Gastrocnemius medialis (tissue), 4 donors: ENCODE measurements at regions not wholly inside any gene's neighbourhood (a gene's known extent, or its start where the extent isn't known, plus 50 kb on each side); places are given as distances from the start of the nearest gene placed in this dataset.

ENCODE experiments used
- ATAC-seq, 2 donors: fragments of 150-250 bp; one replicate each; pipeline ENCODE4 v1.9.1; 2016
- DNase-seq, 2 donors: peaks; one replicate each; pipeline ENCODE4 v3.0.0-alpha.2; 2019
- H3K27ac ChIP-seq, 4 donors: fragments of 200-600 bp; sonication (generic); 1 replicate in 1 of 4; 2 replicates in 3 of 4; pipeline ENCODE4 v1.5.1; 2016 to 2018; ENCODE audit warnings: mild to moderate bottlenecking in 2 of 4, moderate library complexity in 1 of 4
- H3K27me3 ChIP-seq, 3 donors: fragments of 200-600 bp; sonication (generic) in 2 of 3; 1 replicate in 1 of 3; 2 replicates in 2 of 3; pipeline versions ENCODE4 v1.5.1 to v1.6.0; 2016 to 2019; ENCODE audit warnings: mild to moderate bottlenecking in 1 of 3, moderate library complexity in 1 of 3
- H3K36me3 ChIP-seq, 2 donors: fragments of 200-600 bp; sonication (generic) in 1 of 2; one replicate each; pipeline ENCODE4 v1.5.1; 2017 to 2018
- H3K4me1 ChIP-seq, 2 donors: fragments of 200-600 bp; sonication (generic) in 1 of 2; one replicate each; pipeline ENCODE4 v1.5.1; 2016 to 2017; ENCODE audit warnings: mild to moderate bottlenecking in 2 of 2
- H3K4me3 ChIP-seq, 4 donors: fragments of 200-600 bp; sonication (generic) in 3 of 4; 1 replicate in 1 of 4; 2 replicates in 3 of 4; pipeline ENCODE4 v1.5.1; 2016 to 2019; ENCODE audit warnings: mild to moderate bottlenecking in 2 of 4
- H3K9me3 ChIP-seq, 3 donors: fragments of 200-600 bp; sonication (generic) in 2 of 3; 1 replicate in 1 of 3; 2 replicates in 2 of 3; pipeline ENCODE4 v1.5.1; 2016 to 2019
- POLR2A ChIP-seq, 2 donors: fragments of 450-650 bp; IDR thresholded peaks; one replicate each; pipeline ENCODE4 v1.6.1; 2017; ENCODE audit warnings: antibody characterized with exemption in 2 of 2, mild to moderate bottlenecking in 2 of 2, moderate library complexity in 2 of 2
- in situ Hi-C, 4 donors: fragments of 200-750 bp; cut with MboI; loops; one replicate each; pipeline versions ENCODE4 v1.15.0 to v1.8.0; 2017; ENCODE audit warnings: low sequenced_read_pairs in 4 of 4
- intact Hi-C: fragments of 100-400 bp; cut with DNase I; formaldehyde crosslinking; loops from one replicate; pipeline ENCODE4 v1.15.1; 2023; ENCODE audit warnings: low total_unique reads
- TF ChIP-seq, protein P1 (sequence below), 5 experiments: fragments of 450-650 bp in 3 of 5; fragments of 200-600 bp in 2 of 5; sonication (generic) in 2 of 5; IDR thresholded peaks in 4 of 5; conservative IDR thresholded peaks in 1 of 5; 1 replicate in 4 of 5; 2 replicates in 1 of 5; pipeline ENCODE4 v1.5.1; 2016 to 2019; ENCODE audit warnings: antibody characterized with exemption in 5 of 5, mild to moderate bottlenecking in 3 of 5, moderate library complexity in 3 of 5

DNA sequence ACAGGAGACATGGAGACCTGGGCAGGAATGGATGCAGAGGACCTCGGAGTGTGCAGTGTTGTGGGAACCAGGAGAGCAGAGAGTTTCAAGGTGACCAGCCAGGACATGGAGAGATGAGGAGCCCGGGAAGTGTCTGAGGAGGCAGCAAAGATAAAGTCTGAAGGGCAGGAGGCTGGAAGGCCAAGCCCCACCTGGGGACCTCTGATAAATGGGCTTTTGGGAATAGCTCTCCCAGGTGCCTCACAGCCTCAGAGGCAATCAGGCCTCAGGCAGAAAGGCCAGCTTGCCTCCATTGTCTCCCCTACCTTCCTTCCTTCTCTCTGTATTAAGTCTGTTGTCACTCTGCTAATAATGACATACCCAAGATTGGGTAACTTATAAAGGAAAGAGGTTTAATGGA lies 97.5 kb upstream of the TPM1 start:
- DNase-seq: no peak
- intact Hi-C loops (no loop called here), in situ Hi-C loops (no loop called here)
- H3K9me3 ChIP-seq: no peaks in the 10 kb centered on the region
- H3K4me1 ChIP-seq: peaks cover 16 to 18% of the 10 kb centered on the region in 2 donors
- no peak overlapping the region for H3K4me3 ChIP-seq
- H3K27me3 ChIP-seq: no peaks in the 10 kb centered on the region
- H3K36me3 ChIP-seq: no peaks in the 10 kb centered on the region
- no peak for ATAC-seq
- no peak for TF ChIP-seq POLR2A (IDR thresholded peaks at IDR 0.05)
- TF ChIP-seq, protein P1, sequence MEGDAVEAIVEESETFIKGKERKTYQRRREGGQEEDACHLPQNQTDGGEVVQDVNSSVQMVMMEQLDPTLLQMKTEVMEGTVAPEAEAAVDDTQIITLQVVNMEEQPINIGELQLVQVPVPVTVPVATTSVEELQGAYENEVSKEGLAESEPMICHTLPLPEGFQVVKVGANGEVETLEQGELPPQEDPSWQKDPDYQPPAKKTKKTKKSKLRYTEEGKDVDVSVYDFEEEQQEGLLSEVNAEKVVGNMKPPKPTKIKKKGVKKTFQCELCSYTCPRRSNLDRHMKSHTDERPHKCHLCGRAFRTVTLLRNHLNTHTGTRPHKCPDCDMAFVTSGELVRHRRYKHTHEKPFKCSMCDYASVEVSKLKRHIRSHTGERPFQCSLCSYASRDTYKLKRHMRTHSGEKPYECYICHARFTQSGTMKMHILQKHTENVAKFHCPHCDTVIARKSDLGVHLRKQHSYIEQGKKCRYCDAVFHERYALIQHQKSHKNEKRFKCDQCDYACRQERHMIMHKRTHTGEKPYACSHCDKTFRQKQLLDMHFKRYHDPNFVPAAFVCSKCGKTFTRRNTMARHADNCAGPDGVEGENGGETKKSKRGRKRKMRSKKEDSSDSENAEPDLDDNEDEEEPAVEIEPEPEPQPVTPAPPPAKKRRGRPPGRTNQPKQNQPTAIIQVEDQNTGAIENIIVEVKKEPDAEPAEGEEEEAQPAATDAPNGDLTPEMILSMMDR (IDR thresholded peaks at IDR 0.05 in 4 of 5, conservative IDR thresholded peaks at IDR 0.05 in 1 of 5): no peak
- H3K27ac ChIP-seq: no peak overlapping the region

DNA sequence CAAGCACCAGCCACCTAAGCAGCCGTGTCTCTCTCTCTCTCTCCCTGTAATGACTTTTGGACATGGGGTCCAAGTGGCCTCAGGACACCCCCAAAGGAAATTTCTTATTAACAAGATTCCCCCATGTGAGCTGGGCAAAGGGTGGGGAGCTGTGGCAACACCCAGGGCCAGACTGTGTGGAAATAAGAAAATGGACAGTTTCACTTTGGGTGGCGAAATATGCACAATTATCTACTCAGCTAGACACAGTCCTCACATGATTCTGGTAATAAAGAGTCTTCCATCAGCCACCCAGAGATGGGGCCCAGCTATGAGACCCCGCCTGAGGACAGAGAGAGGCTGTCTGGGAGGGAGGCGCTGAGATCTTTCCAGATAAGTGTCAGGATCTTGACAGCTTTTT lies 96.8 kb upstream of the TPM1 start:
- in situ Hi-C loops: no loop called here
- no peak for DNase-seq
- Histone ChIP-seq H3K27ac (no peak overlapping the region), H3K4me3 (no peak overlapping the region), H3K4me1 (peaks cover 10 to 12% of the 10 kb centered on the region in 2 donors), H3K27me3 (no peaks in the 10 kb centered on the region), H3K36me3 (no peaks in the 10 kb centered on the region), H3K9me3 (no peaks in the 10 kb centered on the region)
- intact Hi-C loops: no loop called here
- ATAC-seq: no peak
- no peak for TF ChIP-seq POLR2A (IDR thresholded peaks at IDR 0.05)
- TF ChIP-seq, protein P1 (IDR thresholded peaks at IDR 0.05 in 4 of 5, conservative IDR thresholded peaks at IDR 0.05 in 1 of 5): no peak

DNA sequence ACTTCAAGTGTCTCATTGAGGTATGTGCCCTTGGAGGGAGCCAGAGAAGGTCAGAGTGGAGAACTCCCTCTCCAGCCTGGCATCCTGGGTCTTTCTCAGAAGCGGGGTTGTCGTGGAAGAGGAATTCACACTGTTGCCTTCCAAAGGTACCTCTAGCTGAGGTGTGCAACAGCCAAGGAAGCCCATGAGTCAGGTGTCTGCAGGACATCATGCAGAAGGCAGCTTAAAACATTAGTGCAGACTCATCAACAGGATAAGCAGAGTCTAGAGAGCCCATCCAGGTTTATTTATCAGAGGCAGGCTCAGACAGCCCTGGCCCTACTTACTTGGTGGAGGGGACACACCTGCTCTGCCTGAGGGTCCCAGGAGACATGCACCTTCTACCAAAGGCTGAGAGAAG lies 95.6 kb upstream of the TPM1 start:
- Histone ChIP-seq H3K4me1 (peaks cover under 1% of the 10 kb centered on the region in 2 donors), H3K4me3 (no peak overlapping the region), H3K36me3 (no peaks in the 10 kb centered on the region), H3K27ac (no peak overlapping the region), H3K9me3 (no peaks in the 10 kb centered on the region), H3K27me3 (no peaks in the 10 kb centered on the region)
- TF ChIP-seq POLR2A (IDR thresholded peaks at IDR 0.05): no peak
- DNase-seq (no peak), ATAC-seq (no peak)
- intact Hi-C loops: no loop called here
- in situ Hi-C loops: no loop called here

DNA sequence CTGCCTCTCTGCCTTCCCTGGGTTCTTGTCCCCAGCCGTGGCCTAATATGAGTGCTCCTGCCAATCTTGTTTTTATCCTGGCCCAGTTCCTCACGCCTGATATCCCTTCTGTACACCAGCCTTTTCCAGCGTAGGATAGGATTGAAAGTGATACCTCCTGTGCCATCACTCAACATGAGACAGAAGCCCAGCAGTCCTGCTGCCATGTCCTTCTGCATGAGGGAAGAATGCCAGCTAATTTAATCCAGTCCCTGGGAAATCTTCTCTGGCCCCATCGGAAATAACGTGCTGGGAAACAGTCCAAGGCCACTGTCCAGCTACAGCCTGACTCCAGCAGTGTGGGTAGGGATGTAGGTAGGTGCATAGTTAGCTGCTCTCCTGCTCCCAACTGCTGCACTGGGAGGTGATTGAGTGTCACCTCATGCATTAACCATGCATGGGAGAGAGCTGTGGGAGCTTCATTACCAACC lies 92.0 kb upstream of the TPM1 start:
- no peak for DNase-seq
- Histone ChIP-seq H3K27ac (no peak overlapping the region), H3K4me1 (no peaks in the 10 kb centered on the region), H3K9me3 (no peaks in the 10 kb centered on the region), H3K27me3 (no peaks in the 10 kb centered on the region), H3K36me3 (no peaks in the 10 kb centered on the region), H3K4me3 (no peak overlapping the region)
- intact Hi-C loops (no loop called here), in situ Hi-C loops (no loop called here)
- ATAC-seq: peak; percentile 61 to 76
- TF ChIP-seq POLR2A (IDR thresholded peaks at IDR 0.05): no peak
- TF ChIP-seq, protein P1 (IDR thresholded peaks at IDR 0.05 in 4 of 5, conservative IDR thresholded peaks at IDR 0.05 in 1 of 5): no peak

DNA sequence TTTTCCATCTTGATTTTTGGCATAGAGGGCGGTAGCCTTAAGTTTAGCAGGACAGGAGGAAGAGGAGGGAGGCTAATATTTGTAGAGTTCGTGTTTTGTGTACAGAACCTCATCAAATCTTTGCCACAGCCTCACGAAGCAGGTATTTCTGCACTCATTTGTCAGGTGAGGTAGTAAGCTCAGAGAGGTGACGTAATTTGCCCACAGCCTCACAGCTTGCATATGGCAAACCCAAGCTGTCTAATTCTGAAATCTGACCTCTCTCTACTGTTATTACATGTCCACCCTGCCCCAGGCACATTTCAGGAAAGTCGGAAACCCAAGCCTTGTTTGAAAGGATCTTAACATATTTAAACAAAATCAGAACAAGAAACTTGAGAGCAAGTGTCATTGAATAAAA lies 91.1 kb upstream of the TPM1 start:
- ATAC-seq (no peak), DNase-seq (no peak)
- Histone ChIP-seq H3K4me3 (no peak overlapping the region), H3K27ac (no peak overlapping the region), H3K4me1 (peaks cover 0 to 1% of the 10 kb centered on the region in 2 donors), H3K9me3 (no peaks in the 10 kb centered on the region), H3K36me3 (no peaks in the 10 kb centered on the region), H3K27me3 (no peaks in the 10 kb centered on the region)
- in situ Hi-C loops: no loop called here
- intact Hi-C loops: no loop called here
- TF ChIP-seq POLR2A (IDR thresholded peaks at IDR 0.05): no peak
- TF ChIP-seq, protein P1 (IDR thresholded peaks at IDR 0.05 in 4 of 5, conservative IDR thresholded peaks at IDR 0.05 in 1 of 5): no peak
